NCI-H460 (cell line): ENCODE measurements at regions not wholly inside any gene's neighbourhood (a gene's known extent, or its start where the extent isn't known, plus 50 kb on each side); places are given as distances from the start of the nearest gene placed in this dataset.
"Not testable (repeated sequence)": the region's sequence is repeated elsewhere in the genome, so short reads cannot be mapped to it uniquely, and the experiment has no call there.

ENCODE experiments used
- DNase-seq: peaks from one replicate; pipeline ENCODE4 v3.0.0-alpha.2; 2016; ENCODE audit warnings: low read depth; ENCODE audit errors: extremely low read depth

DNA sequence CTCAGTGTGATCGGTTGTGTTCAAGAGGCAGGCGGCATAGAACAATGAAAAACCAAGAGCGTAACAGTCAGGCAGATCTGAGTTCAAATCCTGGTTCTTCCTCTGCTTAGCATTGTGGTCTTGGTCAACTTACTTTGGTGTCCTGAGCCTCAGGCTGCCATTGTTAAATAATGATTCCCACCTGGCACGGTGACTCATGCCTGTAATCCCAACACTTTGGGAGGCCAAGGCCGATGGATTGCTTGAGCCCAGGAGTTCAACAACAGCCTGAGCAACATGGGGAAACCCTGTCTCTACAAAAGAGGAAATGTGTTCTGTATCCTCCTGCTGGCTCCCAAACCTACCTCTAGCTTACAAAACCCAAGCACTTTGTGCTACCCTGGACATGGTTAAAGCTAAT, 129.0 kb upstream of the STX18 start:
- no peak for DNase-seq

DNA sequence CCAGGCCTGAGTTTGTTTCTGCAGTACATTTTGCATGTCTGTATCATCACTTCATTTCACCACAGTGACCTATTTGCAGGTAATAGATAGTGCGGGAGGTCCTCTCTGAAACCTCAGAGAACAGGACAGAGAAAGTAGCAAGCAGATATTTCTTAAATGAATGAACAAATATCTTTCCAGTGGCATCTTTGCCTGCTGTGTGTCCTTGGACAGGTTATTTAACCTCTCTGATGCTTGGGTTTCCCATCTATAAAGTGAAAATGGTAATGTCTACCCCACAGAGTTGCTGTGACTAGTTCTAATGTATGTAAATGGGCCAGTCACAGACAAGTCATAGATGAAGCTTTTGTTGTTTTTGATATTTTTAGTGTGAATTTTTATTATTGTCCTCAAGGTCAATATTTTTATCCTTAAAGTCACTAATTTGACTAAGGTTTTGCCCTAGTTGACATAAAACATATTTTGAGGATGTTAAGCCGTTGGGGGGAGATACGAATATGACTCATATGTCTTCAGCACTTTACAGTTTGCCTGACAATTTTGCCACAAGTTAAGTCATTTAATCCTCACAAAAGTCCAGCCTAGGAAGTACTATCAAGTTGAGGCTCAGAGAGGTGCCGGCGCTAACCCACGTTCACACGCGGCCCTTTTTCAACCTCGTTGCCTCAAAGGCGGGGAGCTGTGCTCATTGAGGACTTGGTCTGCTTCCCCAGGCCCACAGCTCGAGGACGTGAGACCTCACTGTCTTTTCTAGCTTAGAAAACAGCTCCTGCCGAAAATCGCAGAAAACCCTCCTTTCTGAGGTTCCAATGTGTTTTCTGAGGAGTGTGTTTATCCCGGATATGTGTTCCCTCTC, 126.7 kb upstream of the STX18 start:
- no peak for DNase-seq

DNA sequence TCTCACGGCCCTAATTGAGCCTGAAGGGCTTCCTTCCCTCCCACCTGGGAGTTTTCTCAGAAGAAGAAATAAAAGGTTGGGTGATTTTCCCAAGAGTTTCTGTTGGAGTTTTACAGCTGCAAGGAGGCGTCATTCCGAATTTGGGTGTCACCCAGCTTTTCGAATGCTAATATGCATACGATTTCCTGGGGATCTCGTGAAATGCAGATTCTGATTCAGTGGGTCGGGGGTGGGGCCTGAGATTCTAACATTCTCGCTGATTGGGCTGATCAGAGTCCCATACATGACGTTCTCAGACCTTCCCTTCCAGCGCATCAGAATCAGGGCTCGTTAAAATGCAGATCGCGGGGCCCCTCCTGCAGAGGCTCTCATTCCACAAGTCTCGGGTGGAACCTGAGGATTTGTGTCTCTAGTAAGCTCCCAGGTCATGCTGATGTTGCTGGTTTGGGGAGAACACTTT, 125.8 kb upstream of the STX18 start:
- no peak for DNase-seq

DNA sequence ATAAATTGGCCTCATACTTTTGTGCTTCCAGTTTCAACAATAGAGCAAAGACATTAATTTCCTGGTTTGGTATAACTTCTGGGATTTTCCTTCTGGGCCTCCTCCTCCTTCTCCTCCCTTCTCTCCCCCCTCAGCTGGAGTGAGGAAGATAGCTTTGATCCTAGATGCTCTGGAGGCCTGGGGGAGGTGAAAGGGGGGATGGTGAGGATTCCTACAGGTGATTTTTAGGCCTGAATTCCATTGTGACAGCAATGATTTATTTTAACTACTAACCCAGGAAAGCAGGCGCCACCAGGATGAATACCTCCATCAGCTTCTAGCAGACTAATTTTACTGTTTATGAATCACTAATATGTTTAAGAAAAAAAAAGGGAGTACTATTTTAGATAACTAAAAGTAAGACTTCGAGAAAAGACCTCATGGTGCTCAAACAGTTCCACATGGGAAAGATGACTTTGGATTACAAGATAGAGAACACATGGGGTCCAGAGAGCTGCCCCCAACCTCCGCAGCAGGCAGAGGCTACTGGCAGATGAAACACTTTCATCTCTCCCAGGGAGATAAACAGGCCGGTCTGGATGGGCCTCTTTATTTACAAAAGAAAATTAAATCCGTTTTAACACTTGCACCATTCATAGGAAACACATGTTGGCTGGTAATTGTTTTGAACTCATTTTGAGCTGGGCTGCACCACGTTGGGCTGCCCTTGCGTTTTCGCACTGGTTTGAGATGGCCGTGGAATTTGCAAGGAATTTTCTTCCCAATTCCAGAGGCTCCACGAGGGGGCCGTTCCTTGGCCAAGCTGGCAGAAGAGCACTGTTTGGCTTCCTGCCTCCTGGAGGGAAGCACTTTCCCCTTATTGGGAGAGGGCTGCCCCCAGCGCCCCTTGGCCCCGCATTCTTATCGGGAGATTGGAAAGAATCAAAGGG, 125.1 kb upstream of the STX18 start:
- DNase-seq, result no peak

DNA sequence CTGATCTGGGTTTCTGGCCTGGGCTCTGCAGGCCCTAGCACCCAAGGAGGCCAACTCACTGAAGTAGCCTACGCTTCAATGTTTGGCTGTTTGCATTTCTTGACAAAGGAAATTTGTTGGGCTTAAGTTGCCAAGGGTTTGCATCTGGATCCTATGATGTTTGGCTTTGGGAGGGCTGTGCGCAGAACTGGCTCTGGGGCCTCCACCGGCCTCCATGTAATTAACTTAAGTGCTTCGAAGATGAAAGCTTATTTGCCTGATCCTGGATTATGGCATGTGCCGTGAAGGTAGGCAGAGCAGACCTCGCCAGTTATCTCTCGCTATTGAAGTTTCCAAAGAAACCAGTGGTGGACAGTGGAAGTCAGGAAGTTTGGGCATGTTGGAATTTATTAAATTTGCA, 124.3 kb upstream of the STX18 start:
- DNase-seq, result no peak

DNA sequence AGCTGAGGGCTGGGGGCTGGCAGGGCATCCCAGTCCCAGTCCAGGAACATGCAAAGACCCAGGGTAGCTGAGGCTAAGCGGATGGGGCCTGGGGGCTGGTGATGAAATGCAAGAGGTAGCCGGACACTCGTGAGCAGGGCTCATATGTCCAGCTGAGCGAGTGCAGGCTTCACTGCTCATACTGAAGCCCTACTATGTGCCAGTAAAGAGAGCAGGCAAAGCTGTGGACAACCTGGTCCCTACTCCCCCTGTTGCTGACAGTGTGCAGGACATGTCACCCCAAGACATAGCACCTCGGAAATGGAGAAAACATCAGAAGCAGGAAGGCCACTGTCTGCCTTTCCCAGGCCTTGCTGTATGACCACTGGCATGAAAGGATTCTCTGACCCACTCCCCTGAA, 122.4 kb upstream of the STX18 start:
- DNase-seq, result no peak

DNA sequence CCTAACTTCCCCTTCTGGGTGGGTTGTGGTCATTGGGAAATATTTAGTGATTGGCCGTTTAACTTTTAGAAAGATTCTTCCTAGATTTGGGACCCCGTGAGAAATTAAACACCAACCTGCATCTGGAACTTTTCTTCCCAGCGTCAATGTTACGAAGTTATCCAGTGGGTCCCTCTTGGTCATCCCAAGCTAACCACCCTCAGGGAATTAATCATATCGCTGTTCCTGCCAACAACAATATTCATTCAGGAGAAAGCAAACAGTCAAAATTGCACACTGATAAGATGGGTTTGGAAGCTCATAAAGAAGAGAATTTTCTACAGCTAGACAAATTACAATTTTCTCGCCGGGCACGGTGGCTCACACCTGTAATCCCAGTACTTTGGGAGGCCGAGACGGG, 121.2 kb upstream of the STX18 start:
- DNase-seq, result no peak

DNA sequence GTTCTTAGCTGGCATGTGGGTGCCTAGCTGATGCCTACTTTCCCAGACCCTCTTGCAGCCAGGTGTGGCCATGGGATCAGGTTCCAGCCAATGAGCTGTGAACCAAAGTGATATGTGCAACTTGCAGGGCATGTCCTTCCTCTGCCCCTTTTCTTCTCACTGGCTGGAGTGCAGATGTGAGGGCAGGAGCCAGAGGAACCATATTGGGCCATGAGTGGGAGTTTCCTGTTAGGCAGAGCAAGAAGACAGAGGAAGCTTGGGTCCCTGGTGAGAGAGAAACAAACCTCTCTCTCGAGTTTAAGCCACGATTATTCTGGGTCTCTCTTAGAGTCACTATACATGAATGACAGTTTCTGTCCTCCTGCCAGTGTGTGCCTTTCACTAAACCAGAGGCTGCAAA, 120.4 kb upstream of the STX18 start:
- no peak for DNase-seq

DNA sequence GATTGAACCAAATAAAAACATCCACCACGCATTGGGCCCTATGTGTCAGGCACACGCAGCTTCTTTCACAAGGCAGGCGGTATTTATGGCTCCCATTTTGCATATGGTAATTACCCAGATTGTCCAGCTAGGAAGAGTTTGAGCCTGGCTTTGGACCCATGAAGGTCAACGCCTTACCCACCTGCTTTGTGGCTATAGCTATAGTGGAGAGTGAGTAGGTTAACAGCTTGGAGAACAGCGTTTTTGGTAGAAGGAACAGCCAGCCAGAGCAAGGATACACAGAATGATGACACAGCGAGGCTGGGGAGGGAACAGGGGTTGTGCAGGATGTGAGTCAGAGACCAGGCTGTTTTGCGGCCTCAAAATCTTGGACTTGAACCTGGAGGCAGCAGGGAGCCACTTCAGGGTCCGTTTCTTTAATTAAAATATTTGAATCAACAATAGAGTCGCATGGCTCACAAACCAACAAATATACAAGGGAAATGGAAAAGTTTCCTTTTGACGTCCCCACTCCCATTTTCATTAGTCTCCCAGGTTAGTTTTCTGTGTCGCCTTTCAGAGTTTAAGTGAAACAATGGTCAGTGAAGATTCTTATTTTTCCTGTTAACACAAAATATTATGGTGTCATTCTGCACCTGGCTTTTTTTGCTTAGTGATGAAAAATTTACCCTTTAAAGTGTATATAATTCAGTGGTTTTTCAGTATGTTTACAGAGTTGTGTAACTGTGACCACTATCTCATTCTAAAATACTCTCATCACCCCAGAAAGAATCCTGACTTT, 118.2 kb upstream of the STX18 start:
- DNase-seq, result peak; percentile 34

DNA sequence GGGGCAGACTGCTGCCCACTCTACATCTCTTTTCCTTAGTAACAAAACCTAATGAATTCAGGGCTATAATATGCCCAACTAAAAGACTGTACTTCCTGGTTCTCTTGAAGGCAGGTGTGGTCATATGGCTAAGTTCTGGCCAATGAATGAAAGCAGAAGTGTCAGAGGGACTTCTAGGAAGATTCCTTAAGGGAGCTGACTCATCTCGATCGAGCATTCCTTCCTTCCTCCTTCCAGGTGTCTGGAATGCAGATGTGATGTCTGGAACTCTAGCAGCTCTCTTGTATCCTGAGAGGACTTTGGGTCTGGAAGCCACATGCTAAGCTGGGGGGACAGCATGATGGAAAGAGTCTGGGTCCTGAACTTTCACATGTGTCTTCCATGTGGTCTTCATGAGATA, 116.2 kb upstream of the STX18 start:
- no peak for DNase-seq

DNA sequence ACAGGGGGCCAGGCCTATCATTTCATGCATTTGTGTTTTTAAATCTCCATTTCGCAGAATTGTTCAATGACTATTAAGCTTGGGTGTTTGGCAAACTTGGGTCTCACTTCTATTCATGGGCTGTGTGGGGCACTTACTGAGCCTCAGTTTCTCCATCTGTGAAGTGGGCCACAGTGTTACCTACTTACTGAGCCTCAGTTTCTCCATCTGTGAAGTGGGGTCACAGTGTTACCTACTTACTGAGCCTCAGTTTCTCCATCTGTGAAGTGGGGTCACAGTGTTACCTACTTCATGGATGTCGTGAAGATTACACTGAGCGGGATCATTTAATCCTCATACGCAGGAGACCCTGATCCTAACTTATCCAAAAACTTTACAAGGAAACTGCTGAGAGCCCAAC, 115.1 kb upstream of the STX18 start:
- DNase-seq, result no peak

DNA sequence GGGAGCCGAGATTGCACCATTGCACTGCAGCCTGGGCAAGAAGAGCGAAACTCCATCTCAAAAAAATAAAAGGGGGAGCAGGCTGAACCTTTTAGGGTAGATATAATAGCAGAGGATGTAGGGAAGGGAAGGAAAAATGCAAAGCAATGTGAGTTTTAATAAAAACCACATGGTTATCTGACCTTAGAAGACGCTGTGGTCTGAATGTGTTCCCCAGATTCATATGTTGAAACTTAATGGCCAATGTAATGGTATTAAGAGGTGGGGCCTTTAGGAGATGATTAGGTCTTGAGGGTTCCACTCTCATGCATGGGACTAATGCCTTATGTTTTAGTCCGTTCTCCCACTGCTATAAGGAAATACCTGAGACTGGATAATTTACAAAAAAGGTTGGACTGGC, 114.1 kb upstream of the STX18 start:
- DNase-seq, result no peak

DNA sequence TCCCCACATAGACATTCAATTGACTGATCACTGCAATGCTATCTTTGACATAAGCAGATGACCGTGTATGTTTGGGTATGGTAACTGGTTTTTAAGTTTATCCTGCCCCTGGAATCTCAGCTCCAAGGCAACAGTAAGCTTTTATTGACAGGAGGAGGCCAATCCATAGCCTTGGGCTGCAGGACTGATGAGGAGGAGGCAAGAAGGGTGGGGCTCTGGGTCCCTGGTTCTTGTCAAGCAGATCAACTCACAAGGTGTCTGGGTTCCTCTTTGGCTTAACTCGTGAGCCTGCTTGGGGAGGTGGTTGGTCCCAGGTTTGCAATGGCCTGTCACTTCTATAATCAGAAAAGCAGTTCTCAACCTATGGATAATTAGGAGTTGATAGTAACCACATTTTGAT, 113.2 kb upstream of the STX18 start:
- no peak for DNase-seq

DNA sequence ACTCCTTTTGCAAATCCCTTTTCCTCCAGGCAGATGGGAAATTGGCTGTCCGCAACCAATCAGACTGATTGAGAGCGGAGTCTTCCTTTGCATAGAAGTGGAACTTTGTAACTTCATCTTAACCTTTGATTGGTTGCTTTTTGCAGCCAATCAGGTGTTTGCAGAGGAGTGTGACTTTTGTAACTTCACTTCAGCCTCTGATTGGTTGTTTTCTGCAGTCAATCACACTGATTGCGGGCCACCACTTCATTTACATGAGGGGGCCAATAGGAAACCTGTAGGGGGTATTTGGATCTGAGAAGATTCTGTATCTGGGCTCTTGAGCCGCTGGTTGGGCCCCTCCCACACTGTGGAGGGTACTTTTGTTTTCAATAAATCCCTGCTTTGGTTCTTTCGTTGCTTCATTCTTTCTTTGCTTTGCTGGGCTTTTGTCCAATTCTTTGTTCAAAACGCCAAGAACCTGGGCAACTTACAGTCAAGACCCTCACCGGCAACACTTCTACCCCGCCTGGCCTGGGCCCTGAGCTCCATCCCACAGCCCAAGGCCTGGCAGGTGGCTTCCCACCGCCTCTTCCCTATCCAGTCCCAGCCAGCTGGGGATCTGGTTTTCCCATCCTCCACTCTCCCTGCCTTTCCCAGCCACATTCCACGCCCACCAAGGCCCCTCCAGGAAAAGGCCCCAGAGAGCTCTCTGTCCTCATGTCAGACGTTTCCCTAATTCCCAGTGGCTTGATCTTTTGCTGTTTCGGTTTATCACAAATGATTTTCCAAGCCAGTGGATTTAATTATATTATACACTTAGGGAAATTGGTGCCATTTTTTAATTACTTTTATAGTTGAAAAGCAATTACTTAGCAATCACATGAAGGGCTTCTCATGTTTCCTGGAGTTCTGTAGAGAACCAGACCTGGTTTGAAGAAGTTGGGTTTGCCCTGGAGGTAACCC, 110.2 kb upstream of the STX18 start:
- no peak for DNase-seq

DNA sequence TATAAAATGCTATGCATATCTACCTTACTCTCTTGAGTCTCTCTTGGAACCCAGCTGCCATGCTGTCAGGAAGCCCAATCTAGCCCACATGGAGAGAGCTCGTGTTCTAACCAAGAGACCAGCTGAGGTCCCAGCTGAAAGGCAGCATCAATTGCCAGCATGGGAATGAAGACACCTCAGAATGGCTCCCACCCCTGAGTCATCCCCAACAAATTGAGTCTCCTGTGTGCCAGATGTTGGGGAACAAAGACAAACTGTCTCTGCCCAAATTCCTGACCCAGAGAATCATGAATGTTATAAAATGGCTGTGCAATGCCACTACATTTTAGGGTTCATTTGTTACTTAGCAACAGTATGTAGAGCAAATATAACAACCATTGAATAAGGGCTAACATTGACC, 105.2 kb upstream of the STX18 start:
- DNase-seq, result no peak

DNA sequence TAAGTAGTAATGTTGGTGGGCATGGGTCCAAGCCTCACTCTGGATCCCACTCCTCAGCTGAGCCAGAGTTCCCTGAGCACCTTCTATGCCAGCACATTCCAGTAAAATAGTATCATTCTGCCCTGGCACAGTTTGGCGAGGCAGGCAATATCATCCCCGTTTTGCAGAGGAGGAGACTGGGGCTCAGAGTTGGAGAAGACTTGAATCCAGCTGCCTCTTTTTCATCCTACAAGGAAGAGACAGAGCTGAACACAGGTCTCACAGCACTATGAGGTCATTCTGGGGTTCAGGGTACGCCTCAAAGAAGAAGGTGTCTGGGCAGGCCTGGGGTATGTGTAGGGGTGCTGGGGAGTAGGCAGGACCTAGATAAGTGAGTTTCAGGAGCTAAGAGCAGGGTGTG, 103.9 kb upstream of the STX18 start:
- no peak for DNase-seq

DNA sequence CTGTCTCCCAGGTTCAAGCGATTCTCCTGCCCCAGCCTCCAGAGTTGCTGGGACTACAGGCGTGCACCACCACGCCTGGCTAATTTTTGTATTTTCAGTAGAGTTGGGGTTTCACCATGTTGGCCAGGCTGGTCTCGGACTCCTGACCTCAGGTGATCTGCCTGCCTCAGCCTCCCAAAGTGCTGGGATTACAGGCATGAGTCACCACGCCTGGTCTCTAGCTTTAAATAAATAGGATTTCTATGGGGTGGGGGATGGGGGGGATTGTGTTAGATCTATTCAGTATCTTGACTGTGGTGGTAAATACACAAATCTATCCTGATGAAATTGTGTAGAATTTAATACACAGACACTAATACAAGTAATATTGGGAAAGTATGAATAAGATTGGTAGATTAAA, 102.4 kb upstream of the STX18 start:
- DNase-seq, result not testable (repeated sequence)

DNA sequence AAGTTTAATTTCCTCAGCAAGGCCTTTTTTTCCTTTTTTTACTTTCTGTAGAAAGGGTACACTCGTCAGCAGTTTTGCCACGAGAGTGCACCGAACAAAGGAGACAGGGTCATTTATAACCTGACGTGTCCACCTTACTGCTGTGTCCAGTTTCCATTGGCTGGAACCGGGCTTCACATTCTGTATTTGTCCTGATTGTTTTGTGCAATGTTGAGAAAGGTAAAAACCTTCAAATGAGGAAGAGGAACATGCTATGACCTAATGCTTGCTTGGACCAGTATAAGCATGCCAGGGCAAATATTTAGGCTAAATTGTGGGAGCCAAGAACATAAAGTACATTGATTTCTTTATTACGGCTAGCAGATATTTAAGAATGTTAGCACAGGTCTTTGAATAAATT, 101.9 kb upstream of the STX18 start:
- not testable (repeated sequence) for DNase-seq

DNA sequence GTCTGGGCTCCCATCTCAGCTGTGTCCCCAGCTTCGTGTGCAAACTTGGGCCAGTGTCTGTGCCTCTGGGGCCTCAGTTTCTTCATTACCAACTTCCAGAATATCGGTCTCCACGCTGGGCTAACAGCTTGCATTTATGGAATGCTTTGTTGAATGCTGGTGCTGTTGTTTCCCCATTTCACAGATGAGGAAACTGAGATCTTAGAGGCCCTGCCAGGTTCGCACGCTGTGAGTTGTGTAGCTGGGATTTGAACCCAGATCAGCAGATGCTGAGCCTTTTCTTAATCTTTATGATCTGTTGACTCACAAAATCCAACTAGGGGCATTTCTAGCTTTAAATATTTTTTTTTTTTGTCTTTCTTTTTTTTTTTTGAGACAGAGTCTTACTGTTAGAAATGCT, 101.5 kb upstream of the STX18 start:
- DNase-seq, result no peak

DNA sequence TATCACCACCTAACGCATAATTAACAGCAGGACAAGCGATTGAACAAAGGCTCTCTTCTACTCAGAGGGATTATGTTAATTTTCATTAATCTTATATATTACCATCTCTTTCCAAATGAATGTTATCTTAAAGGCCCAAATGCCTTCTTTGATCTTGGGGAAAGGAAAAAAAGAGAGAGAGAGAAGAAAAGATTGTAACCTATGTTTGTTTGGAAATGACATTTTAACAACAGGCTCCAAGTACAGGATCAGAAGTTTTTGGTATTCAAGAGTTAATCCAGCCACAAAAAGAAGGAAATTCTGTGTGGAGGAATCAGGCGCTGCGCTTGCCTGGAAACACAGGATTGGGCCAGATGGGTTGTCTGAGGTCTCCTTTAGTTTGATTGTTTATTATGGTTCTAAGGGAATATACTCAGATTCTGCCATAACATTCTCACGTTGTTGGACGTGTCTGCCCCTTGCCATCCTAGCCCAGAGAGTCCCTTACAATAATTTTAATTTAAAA, 100.7 kb upstream of the STX18 start:
- no peak for DNase-seq
